Heart left ventricle (tissue), 16 donors: ENCODE measurements at regions not wholly inside any gene's neighbourhood (a gene's known extent, or its start where the extent isn't known, plus 50 kb on each side); places are given as distances from the start of the nearest gene placed in this dataset.

ENCODE experiments used
- ATAC-seq, 4 donors: fragments of 200-7000 bp; cut with Tn5 transposase; one replicate each; pipeline ENCODE4 v1.9.1; 2020 to 2022; ENCODE audit warnings: moderate library complexity in 4 of 4, mild to moderate bottlenecking in 3 of 4, moderate number of reproducible peaks in 1 of 4
- DNase-seq, 5 donors: peaks; one replicate each; pipeline ENCODE4 v3.0.0-alpha.2; 2020
- H3K27ac ChIP-seq, 12 donors: fragments of 200-600 bp; sonication (generic) in 4 of 12; one replicate each; pipeline versions ENCODE4 v1.5.0 to v1.8.0; 2016 to 2022; ENCODE audit warnings: mild to moderate bottlenecking in 2 of 12
- H3K27me3 ChIP-seq, 9 donors: fragments of 200-600 bp; sonication (generic) in 2 of 9; one replicate each; pipeline versions ENCODE4 v1.5.1 to v1.8.0; 2016 to 2022; ENCODE audit warnings: mild to moderate bottlenecking in 3 of 9
- H3K36me3 ChIP-seq, 9 donors: fragments of 200-600 bp; sonication (generic) in 2 of 9; one replicate each; pipeline versions ENCODE4 v1.5.0 to v1.8.0; 2018 to 2022; ENCODE audit warnings: mild to moderate bottlenecking in 2 of 9
- H3K4me1 ChIP-seq, 12 donors: fragments of 200-600 bp; sonication (generic) in 4 of 12; one replicate each; pipeline versions ENCODE4 v1.5.0 to v1.8.0; 2016 to 2022; ENCODE audit warnings: mild to moderate bottlenecking in 3 of 12
- H3K4me3 ChIP-seq, 12 donors: fragments of 200-600 bp; sonication (generic) in 4 of 12; one replicate each; pipeline versions ENCODE4 v1.5.0 to v1.8.0; 2017 to 2022; ENCODE audit warnings: mild to moderate bottlenecking in 9 of 12, moderate library complexity in 4 of 12
- H3K9me3 ChIP-seq, 12 donors: fragments of 200-600 bp; sonication (generic) in 4 of 12; one replicate each; pipeline versions ENCODE4 v1.5.0 to v1.8.0; 2016 to 2022; ENCODE audit warnings: mild to moderate bottlenecking in 1 of 12
- POLR2A ChIP-seq, 2 donors: fragments of 450-650 bp; IDR thresholded peaks; one replicate each; pipeline ENCODE4 v1.6.1; 2017; ENCODE audit warnings: antibody characterized with exemption in 2 of 2, mild to moderate bottlenecking in 2 of 2, moderate library complexity in 2 of 2
- WGBS, 4 donors: extraction: QIAGEN DNeasy Blood & Tissue Kit in 2 of 4; methylation state at CpG; one replicate each; pipeline versions ENCODE4 v1.1.5 to v1.1.7; 2013 to 2018; 5-methylcytosine and 5-hydroxymethylcytosine counted together
- intact Hi-C, 10 donors: fragments of 100-400 bp; cut with DNase I; formaldehyde crosslinking; loops; one replicate each; pipeline versions ENCODE4 v1.11.1 to v1.14.2; 2022
- TF ChIP-seq, protein P1 (sequence below), 12 donors: fragments of 200-600 bp; sonication (generic) in 4 of 12; IDR thresholded peaks; one replicate each; pipeline versions ENCODE4 v1.5.0 to v1.8.0; 2018 to 2022; ENCODE audit warnings: antibody characterized with exemption in 12 of 12, mild to moderate bottlenecking in 5 of 12
- donor health status: ischemic (EF 13 %, LVEDD 7.1; RV severe dilation, severe dysfunction).
- donor health status: healthy with polysubstance abuse.
- donor health status: DM: no; HTN: yes; CAD: no.
- donor health status: DM: no; HTN: no; CAD: no.
- donor health status: ischemic (EF 25% LVEDD 6.9; RV normal size, moderate dysfunction).
- donor health status: ischemic (EF 25% LVEDD 5.7; RV mildly dilated, moderate dysfunction).
- donor health status: healthy.
- donor health status: DM: yes; HTN: yes; CAD: no.
- donor health status: ischemic (EF 35%, LVEDD 5.7; RV mildly dilated, moderate dysfunction).
- donor health status: nonischemic (EF 11% LVEDD 7.7; RV severe dilation, severe dysfunction).
- donor health status: DM: yes; HTN: yes; CAD: no.
- donor health status: PGD.
- donor health status: ischemic (EF 29% LVEDD 5.4; RV normal size, mild dysfunction).
- donor health status: nonischemic (EF 23%, LVEDD 6.1; RV moderate dilation, normal function).

DNA sequence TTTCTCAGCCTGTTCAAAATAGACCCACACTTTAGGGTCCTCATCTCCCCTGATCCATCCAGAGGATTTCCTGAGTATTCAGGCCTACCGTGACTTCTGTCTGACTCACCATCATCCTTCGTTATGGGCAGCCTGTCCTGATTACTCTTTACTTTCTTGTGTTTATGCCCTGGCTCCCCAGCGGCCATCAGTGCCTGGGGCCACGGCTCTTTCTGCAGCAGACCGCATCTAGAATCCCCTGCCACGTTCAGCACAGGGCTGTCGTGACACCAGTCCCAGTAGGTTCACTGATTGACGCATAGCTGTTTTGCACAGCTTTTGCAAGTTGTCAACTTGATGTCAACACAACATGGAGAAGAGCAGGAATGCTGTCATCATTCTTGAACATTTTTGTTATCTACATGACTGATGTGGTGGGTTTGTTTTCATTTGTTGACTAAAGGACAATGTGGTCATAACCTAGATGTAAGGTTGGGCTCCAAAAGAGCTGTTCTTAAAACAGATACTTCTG, 225.6 kb downstream of the HAUS1 start:
- Histone ChIP-seq H3K4me1 (peaks cover 2 to 14% (median 8%) of the 10 kb centered on the region in 12 donors), H3K27me3 (peaks cover 0 to 17% (median 0%) of the 10 kb centered on the region in 9 donors), H3K36me3 (no peaks in the 10 kb centered on the region), H3K9me3 (no peaks in the 10 kb centered on the region), H3K4me3 (no peak overlapping the region), H3K27ac (no peak overlapping the region)
- WGBS, 4 donors, result 76 to 86% (median 81%) methylated on average over 8 of the region's 8 CpGs
- TF ChIP-seq, protein P1, sequence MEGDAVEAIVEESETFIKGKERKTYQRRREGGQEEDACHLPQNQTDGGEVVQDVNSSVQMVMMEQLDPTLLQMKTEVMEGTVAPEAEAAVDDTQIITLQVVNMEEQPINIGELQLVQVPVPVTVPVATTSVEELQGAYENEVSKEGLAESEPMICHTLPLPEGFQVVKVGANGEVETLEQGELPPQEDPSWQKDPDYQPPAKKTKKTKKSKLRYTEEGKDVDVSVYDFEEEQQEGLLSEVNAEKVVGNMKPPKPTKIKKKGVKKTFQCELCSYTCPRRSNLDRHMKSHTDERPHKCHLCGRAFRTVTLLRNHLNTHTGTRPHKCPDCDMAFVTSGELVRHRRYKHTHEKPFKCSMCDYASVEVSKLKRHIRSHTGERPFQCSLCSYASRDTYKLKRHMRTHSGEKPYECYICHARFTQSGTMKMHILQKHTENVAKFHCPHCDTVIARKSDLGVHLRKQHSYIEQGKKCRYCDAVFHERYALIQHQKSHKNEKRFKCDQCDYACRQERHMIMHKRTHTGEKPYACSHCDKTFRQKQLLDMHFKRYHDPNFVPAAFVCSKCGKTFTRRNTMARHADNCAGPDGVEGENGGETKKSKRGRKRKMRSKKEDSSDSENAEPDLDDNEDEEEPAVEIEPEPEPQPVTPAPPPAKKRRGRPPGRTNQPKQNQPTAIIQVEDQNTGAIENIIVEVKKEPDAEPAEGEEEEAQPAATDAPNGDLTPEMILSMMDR (IDR thresholded peaks at IDR 0.05), result no peak
- TF ChIP-seq POLR2A (IDR thresholded peaks at IDR 0.05), result no peak
- DNase-seq (no peak), ATAC-seq (no peak)
- intact Hi-C loops, result loop anchor here in 6 of 10 donors (5.0 to 10.0 kb wide), 3 partner anchors 78 to 85 kb away; no protein-coding TSS in a partner anchor

DNA sequence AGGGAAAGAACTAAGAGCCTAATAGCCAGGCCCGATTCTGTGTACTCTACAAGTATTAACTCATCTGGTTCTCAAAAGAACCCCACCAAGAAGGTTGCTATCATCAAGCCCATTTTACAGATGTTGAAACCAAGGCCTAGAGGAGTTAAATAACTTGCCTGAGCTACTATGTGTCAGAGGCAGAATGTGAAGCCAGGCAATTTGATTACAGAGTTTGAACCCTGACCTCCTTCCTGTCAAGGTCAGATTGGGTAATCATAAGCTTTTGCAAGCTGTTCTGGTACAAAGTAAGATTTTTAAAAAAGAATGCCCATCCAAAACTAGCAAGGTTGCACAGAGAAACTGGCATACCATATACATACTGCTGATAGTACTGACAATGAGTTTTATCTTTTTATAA, 227.1 kb downstream of the HAUS1 start:
- intact Hi-C loops, result loop anchor here in 6 of 10 donors (5.0 to 10.0 kb wide), 3 partner anchors 76 to 83 kb away; no protein-coding TSS in a partner anchor
- H3K4me3 ChIP-seq, result no peak overlapping the region
- ATAC-seq, result no peak
- H3K27ac ChIP-seq, result no peak overlapping the region
- no peaks in the 10 kb centered on the region for H3K36me3 ChIP-seq
- peaks cover 0 to 31% (median 0%) of the 10 kb centered on the region in 9 donors for H3K27me3 ChIP-seq
- WGBS, 4 donors, result 78 to 100% (median 93%) methylated on average over 1 of the region's 1 CpG
- no peak for TF ChIP-seq POLR2A (IDR thresholded peaks at IDR 0.05)
- TF ChIP-seq, protein P1 (IDR thresholded peaks at IDR 0.05), result no peak
- H3K9me3 ChIP-seq, result no peaks in the 10 kb centered on the region
- DNase-seq, result no peak
- H3K4me1 ChIP-seq, result peaks cover 3 to 29% (median 22%) of the 10 kb centered on the region in 12 donors

DNA sequence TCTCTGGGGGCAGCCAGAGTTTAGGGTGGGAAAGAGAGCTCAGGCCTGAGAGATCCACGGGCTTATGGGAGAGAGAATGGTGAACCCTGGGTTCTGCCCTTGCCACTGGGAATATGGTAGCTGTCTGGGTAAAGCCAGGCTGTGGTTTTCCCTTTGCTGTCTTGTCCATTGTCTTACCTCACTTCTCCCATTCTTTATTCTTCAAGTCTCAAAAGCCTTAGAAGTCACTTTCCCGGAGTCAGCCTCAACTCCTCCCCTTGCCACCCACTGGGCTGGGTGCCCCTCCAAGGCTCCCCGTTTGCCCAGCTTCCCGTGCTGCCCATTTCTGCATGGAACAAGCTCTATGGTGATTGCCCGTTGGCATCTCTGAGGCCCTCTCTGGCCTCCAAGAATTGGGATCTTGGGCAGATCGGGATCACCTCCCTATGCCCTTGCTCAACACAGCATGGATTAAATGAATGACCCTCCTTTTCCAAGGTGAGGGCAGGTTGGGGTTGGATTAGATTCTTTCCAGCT, 228.2 kb downstream of the HAUS1 start:
- H3K9me3 ChIP-seq, result no peaks in the 10 kb centered on the region
- H3K27me3 ChIP-seq, result peaks cover 0 to 33% (median 0%) of the 10 kb centered on the region in 9 donors
- no peak for ATAC-seq
- H3K27ac ChIP-seq, result no peak overlapping the region
- H3K4me1 ChIP-seq, result peaks cover 3 to 36% (median 30%) of the 10 kb centered on the region in 12 donors
- DNase-seq, result no peak
- 89 to 93% (median 91%) methylated on average over 6 of the region's 6 CpGs for WGBS, 4 donors
- TF ChIP-seq, protein P1 (IDR thresholded peaks at IDR 0.05), result no peak
- intact Hi-C loops, result loop anchor here in 6 of 10 donors (5.0 to 10.0 kb wide), 3 partner anchors 75 to 82 kb away; no protein-coding TSS in a partner anchor
- no peak overlapping the region for H3K4me3 ChIP-seq
- no peaks in the 10 kb centered on the region for H3K36me3 ChIP-seq

DNA sequence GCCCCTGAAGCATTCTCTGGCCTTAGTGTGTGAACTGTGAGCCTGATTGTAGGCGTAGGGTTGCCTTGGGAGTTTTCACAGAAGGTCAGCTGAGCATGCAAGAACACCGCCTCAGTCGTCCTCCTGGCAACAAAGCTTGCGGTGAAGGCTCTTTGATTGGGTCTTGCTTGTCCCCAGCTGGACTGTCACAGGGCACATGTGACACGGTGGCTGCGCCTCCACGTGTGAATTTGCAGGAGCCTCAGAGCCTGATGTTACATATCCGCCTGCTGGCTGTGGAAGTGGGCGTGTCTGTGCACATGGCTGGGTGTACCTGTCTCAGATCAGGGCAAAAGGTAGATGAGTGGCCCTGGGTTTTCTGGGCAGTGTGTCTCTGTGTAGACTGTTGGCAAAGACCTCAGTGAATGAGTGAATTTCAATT, 228.7 kb downstream of the HAUS1 start:
- Histone ChIP-seq H3K4me3 (peak overlapping the region in 10 of 12 donors; percentile 58 to 84 (median 70)), H3K27me3 (peaks cover 0 to 35% (median 0%) of the 10 kb centered on the region in 9 donors), H3K36me3 (no peaks in the 10 kb centered on the region), H3K4me1 (peaks cover 3 to 37% (median 31%) of the 10 kb centered on the region in 12 donors), H3K27ac (peak overlapping the region in 5 of 12 donors; percentile 1 to 75 (median 50)), H3K9me3 (no peaks in the 10 kb centered on the region)
- TF ChIP-seq, protein P1 (IDR thresholded peaks at IDR 0.05), result no peak
- TF ChIP-seq POLR2A (IDR thresholded peaks at IDR 0.05), result no peak
- peak; percentile 6 to 56 (median 15) for ATAC-seq
- peak in 1 of 5 donors; percentile 51 for DNase-seq
- intact Hi-C loops, result loop anchor here in 6 of 10 donors (5.0 to 10.0 kb wide), 3 partner anchors 74 to 82 kb away; no protein-coding TSS in a partner anchor
- 36 to 55% (median 42%) methylated on average over 7 to 9 of the region's 9 CpGs for WGBS, 4 donors
